ENCODE measurements at regions not wholly inside any gene's neighbourhood (a gene's known extent, or its start where the extent isn't known, plus 50 kb on each side); places are given as distances from the start of the nearest gene placed in this dataset.

DNA sequence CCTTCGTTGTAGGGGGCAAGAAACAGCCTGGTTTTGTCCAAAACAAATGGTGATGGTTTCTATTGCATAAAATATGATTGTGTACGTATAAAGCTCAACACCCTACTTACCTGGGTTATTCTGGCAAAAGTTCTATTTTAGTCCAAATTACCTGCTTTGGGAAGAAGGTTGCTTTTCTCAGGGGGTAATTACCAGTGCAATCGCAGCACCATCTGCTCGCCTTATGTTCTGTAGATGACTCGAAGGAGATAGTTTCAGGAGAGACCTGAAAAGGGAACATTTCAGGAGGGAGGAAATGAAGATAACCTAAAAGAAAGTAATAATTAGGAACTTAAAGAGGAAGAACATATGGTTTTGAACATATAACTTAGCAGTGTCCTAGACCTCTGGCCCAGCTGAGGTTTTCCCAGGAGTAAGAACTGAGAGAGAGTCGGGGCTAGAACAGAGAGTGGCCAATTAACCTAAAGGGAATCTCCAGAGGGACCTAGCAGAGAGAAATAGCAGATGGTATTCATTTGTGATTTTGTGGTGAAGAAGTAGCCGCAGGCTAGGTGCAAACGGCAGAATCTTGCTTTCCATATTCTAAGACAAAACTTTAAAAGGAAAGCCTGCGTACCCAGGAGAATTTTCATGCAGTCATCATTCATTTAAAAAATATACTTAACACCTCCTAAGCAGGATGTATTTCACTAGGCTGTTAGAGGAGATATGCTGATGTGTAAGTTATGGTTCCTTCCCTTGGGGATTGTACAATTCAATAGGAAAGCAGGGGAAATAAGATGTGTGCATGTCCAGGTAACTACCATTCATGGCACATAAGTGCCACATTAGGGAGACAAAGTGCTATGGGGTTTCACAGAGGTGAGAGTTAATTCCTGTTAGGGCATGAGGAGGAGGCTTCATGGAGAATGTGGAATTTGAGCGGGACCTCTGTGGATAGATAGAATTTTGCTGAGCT lies 113.0 kb upstream of the SLC10A2 start:
- no peak for DNase-seq

- DNase-seq = no peak
Observed at GRCh38 chr13:103174966-103175365, 108.7 kb upstream of the SLC10A2 start.

DNA sequence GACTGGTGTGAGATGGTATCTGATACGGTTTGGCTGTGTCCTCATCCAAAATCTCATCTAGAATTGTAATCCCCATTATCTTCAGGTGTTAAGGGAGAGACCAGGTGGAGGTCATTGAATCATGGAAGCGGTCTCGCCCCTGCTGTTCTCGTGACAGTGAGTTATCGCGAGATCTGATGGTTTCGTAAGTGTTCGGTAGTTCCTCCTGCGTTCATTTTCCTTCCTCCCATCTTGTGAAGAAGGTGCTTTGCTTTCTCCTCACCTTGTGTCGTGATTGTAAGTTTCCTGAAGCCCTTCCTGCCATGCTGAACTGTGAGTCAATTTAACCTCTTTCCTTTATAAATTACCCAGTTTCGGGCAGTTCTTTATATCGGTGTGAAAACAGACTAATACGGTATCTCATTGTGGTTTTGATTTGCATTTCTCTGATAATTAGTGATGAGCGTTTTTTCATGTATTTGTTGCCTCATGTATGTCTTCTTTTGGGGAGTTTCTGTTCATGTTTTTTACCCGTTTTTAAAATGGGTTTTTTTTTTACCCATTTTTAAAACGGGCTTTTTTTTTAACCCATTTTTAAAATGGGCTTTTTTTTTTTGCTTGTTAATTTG lies 102.8 kb upstream of the SLC10A2 start:
- no peak for DNase-seq

DNA sequence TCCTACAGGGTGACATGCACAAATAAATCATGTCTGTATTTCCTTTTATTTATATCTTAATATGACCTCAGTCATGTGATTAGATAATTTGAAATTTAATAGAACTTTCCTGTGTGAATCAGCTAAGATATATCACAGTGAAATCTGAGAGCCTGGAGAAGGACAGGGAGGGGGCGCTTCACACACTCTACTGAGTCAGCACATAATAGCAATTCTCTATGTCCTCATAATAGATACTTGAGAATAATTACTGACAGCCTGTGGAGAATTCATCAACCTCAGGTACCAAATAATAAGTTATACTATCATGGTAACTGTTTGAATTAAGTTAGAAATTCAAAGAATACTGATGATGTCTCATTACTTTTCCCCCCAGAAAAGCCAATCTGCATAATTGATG lies 98.0 kb upstream of the SLC10A2 start:
- no peak for DNase-seq

GRCh38 chr13:103161476-103161875 lies 95.3 kb upstream of the SLC10A2 start:
- no peak for DNase-seq

DNA sequence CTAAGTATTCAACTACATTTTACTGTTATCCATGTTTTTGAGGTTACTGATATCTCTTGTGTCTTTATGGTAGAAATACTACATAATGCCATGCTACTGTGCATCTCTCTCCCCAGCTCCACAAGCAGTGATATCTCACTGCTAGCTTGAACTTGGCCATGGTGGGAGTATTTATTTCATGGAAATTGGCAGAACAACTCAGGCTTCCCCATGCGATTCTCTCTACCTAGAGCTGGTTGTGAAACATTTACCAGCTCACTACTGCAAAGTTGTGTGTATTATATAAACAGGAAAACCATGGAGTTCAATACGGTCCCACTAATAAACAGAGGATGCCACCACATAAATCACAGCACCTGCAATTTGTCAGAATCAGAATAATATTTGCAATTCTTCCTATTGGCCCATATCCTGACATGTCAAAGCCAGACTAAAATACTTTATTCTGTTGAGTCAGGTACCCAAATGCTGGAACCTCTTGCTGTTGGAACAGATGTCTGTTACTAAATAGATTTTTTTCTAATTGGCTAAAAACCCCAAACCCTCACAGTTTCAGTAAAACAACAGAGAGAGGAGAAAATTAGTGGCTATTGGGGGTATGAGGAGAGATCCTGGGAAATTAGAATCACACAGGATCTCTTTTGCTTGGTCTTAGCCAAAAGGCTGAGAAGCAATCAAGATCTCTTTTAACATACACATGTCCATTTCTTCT lies 91.4 kb upstream of the SLC10A2 start:
- no peak for DNase-seq

DNA sequence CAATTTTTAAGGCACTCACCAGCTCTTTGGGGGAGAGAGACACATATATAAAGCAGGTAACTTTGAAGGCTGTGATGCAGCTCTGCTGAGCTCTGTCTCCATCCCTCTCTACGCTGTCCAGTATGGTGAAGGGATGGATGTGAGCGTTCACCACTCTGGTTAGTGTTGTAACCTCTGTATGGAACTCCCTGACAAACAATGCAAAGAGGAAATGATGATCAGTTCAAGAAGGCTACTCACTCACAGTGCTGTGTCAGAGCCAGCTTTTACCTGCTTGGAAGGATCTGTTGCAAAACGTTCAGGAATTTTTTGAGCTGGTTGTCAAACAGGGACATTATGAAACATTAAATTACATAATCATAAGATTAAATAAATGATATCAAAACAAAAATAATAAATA lies 90.8 kb upstream of the SLC10A2 start:
- DNase-seq = no peak

GRCh38 chr13:103156346-103156998 lies 90.3 kb upstream of the SLC10A2 start:
- no peak for DNase-seq

- no peak for DNase-seq
Observed at GRCh38 chr13:103153466-103153865, 87.2 kb upstream of the SLC10A2 start.

GRCh38 chr13:103147961-103148360 lies 81.7 kb upstream of the SLC10A2 start:
- DNase-seq = no peak

DNA sequence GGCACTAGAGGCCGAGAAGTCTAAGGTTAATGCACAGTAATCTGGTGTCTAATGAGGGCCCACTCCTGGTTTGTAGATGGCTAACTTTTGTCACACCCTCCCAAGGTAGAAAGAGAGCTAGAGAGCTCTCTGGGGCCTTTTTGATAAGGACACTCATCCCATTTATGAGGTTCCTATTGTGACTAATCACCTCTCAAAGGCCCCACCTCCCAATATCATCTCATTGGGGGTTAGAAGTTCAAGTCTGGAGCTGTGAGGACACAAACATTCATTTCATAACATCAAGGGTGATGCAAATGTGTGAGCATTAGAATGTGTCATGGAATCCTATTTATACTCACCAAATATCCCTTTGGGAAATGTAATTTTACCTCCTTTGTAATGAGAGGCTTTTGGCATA lies 79.2 kb upstream of the SLC10A2 start:
- no peak for DNase-seq

- DNase-seq = no peak
Observed at GRCh38 chr13:103143432-103143831, 77.2 kb upstream of the SLC10A2 start.

DNA sequence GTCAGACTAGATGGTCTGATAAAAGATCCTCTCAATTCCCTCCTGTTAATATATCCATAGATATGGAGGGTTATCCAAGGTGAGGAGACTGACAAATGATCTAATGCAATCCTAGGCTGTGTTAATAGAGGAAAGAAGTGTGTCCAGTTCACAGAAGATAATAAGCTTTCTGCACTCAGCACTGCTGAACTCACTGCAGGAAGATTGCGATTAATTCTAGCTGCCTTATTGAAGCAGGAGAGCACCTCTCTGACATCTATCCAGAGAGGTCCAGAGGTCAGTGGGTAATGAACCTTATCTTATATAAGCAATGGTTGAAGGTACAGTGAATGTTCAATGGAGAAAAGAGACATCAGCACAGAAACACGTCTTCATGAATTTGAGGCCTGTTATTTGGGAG lies 75.9 kb upstream of the SLC10A2 start:
- no peak for DNase-seq

DNA sequence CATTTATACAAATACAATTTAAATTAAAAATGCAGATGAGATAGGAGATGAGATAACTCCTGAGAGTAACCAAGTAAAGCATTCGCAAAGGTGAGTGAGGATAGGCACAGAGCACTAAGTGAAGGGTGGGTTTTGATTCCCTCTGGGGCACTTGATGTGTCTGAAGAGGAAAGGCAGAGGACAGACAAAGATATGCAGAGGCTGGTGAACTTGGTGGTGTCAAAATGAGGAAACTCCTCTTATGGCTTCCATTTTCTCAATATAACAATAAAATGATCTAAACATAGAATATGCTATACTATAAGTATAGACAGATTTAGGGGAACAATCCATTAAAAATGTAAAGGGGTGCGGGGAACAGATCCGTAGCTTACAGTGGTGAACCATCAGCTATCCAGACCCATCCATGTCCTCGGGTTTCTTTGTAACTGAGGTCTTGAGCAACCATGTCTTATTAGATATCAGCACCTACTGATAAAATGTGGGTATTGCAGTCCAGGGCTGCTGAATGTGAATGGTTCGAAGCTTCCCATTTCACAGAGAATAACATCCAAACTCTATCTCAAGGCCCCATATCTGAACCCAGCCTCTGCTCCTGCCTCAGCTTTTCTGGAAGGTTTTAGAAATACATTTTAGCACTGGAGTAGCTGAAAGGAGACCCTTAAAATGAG lies 73.9 kb upstream of the SLC10A2 start:
- no peak for DNase-seq

DNA sequence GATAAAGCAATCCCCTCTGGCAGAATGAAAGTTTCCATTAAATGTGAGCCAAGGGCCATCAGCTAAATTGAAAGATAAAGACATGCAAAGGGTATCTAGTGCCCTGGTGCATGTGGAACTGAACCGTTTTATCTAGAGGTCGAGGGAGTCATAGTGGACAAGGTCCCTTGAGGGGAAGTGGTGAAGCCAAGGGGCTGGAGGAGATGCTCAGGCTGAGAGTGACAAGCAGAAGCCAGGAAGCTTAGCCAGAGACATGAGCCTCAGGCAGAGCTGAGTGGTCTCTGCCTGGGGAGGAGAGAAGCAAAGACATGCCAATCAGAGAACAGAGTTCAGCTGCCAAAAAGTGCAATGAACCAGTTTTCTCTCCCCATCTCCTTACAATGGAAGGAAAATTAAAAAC lies 68.1 kb upstream of the SLC10A2 start:
- no peak for DNase-seq

GRCh38 chr13:103133556-103133955 lies 67.3 kb upstream of the SLC10A2 start:
- DNase-seq = no peak

GRCh38 chr13:103130681-103131210 lies 64.5 kb upstream of the SLC10A2 start:
- DNase-seq = no peak

GRCh38 chr13:103130146-103130545 lies 63.9 kb upstream of the SLC10A2 start:
- DNase-seq = no peak

All from stimulated activated naive CD4-positive, alpha-beta T cell (primary cell).